ENCODE measurements at regions not wholly inside any gene's neighbourhood (a gene's known extent, or its start where the extent isn't known, plus 50 kb on each side); places are given as distances from the start of the nearest gene placed in this dataset.
A peak's percentile ranks its signal among the peaks of the same experiment; 100 is the strongest.
"Not testable (repeated sequence)": the region's sequence is repeated elsewhere in the genome, so short reads cannot be mapped to it uniquely, and the experiment has no call there.

GRCh38 chr5:7251132-7251531 lies 144.8 kb upstream of the ADCY2 start:
- no peak overlapping the region for H3K27ac ChIP-seq
- no peaks in the 10 kb centered on the region for H3K9me3 ChIP-seq
- H3K27me3 ChIP-seq, result no peaks in the 10 kb centered on the region
- no peak overlapping the region for H3K4me3 ChIP-seq
- H3K36me3 ChIP-seq, result no peaks in the 10 kb centered on the region
- no peak for DNase-seq
- no peak overlapping the region for H3K9ac ChIP-seq (ENCODE audit: low read depth in 2 of 2, low read length in 2 of 2)
- intact Hi-C loops (cut with DNase I), result loop anchor here (10.0 kb wide), 1 partner anchor 144 kb away; the partner anchor contains the start of gene ADCY2
- H3K4me1 ChIP-seq, result no peaks in the 10 kb centered on the region
- TF ChIP-seq CTCF (IDR thresholded peaks at IDR 0.05), result no peak

GRCh38 chr5:7261049-7261448 lies 134.9 kb upstream of the ADCY2 start:
- no peaks in the 10 kb centered on the region for H3K4me1 ChIP-seq
- no peaks in the 10 kb centered on the region for H3K27me3 ChIP-seq
- no peak overlapping the region for H3K27ac ChIP-seq
- no peak overlapping the region for H3K9ac ChIP-seq (ENCODE audit: low read depth in 2 of 2, low read length in 2 of 2)
- H3K36me3 ChIP-seq, result no peaks in the 10 kb centered on the region
- H3K4me3 ChIP-seq, result no peak overlapping the region
- TF ChIP-seq CTCF (IDR thresholded peaks at IDR 0.05), result peak; percentile 56
- intact Hi-C loops (cut with DNase I), result loop anchor here (5.0 kb wide), 1 partner anchor 486 kb away; no protein-coding TSS in a partner anchor
- peak; percentile 27 for DNase-seq
- no peaks in the 10 kb centered on the region for H3K9me3 ChIP-seq

GRCh38 chr5:7261900-7262299 lies 134.0 kb upstream of the ADCY2 start:
- Histone ChIP-seq H3K9ac (ENCODE audit: low read depth in 2 of 2, low read length in 2 of 2) (no peak overlapping the region), H3K27me3 (no peaks in the 10 kb centered on the region), H3K4me1 (no peaks in the 10 kb centered on the region), H3K9me3 (no peaks in the 10 kb centered on the region), H3K4me3 (no peak overlapping the region), H3K27ac (no peak overlapping the region), H3K36me3 (no peaks in the 10 kb centered on the region)
- intact Hi-C loops (cut with DNase I), result loop anchor here (5.0 kb wide), 1 partner anchor 485 kb away; no protein-coding TSS in a partner anchor
- TF ChIP-seq CTCF (IDR thresholded peaks at IDR 0.05), result no peak
- DNase-seq, result no peak

- H3K27ac ChIP-seq; H3K9me3 ChIP-seq; H3K4me3 ChIP-seq; H3K36me3 ChIP-seq; H3K27me3 ChIP-seq; H3K9ac ChIP-seq (ENCODE audit: low read depth in 2 of 2, low read length in 2 of 2); H3K4me1 ChIP-seq; DNase-seq: not testable (repeated sequence)
- intact Hi-C loops (cut with DNase I), result loop anchor here (5.0 kb wide), 1 partner anchor 484 kb away; no protein-coding TSS in a partner anchor
Measured at GRCh38 chr5:7263398-7264015, 132.4 kb upstream of the ADCY2 start.

GRCh38 chr5:7265776-7266175 lies 130.2 kb upstream of the ADCY2 start:
- H3K27ac ChIP-seq; H3K9ac ChIP-seq (ENCODE audit: low read depth in 2 of 2, low read length in 2 of 2); H3K36me3 ChIP-seq; H3K27me3 ChIP-seq; intact Hi-C loops (cut with DNase I); H3K4me1 ChIP-seq; DNase-seq; H3K4me3 ChIP-seq; H3K9me3 ChIP-seq: not testable (repeated sequence)

- H3K27me3 ChIP-seq; H3K9me3 ChIP-seq; DNase-seq; H3K27ac ChIP-seq; H3K9ac ChIP-seq (ENCODE audit: low read depth in 2 of 2, low read length in 2 of 2); intact Hi-C loops (cut with DNase I); H3K36me3 ChIP-seq; H3K4me1 ChIP-seq; H3K4me3 ChIP-seq: not testable (repeated sequence)
Measured at GRCh38 chr5:7268722-7269121, 127.2 kb upstream of the ADCY2 start.

- no peaks in the 10 kb centered on the region for H3K4me1 ChIP-seq
- TF ChIP-seq CTCF (IDR thresholded peaks at IDR 0.05), result no peak
- no peak overlapping the region for H3K4me3 ChIP-seq
- no peaks in the 10 kb centered on the region for H3K27me3 ChIP-seq
- no peak for DNase-seq
- no peaks in the 10 kb centered on the region for H3K9me3 ChIP-seq
- H3K9ac ChIP-seq (ENCODE audit: low read depth in 2 of 2, low read length in 2 of 2), result no peak overlapping the region
- no peak overlapping the region for H3K27ac ChIP-seq
- intact Hi-C loops (cut with DNase I), result no loop called here
- no peaks in the 10 kb centered on the region for H3K36me3 ChIP-seq
Measured at GRCh38 chr5:7269591-7270274, 126.2 kb upstream of the ADCY2 start.
